HG02981 (cell line): ENCODE measurements at regions not wholly inside any gene's neighbourhood (a gene's known extent, or its start where the extent isn't known, plus 50 kb on each side); places are given as distances from the start of the nearest gene placed in this dataset.

Source experiments
- ATAC-seq: cut with Tn5 transposase; IDR thresholded peaks from one replicate; pipeline ENCODE4 v1.9.1; 2021; ENCODE audit warnings: mild to moderate bottlenecking, moderate library complexity; ENCODE audit not compliant: unreplicated experiment

DNA sequence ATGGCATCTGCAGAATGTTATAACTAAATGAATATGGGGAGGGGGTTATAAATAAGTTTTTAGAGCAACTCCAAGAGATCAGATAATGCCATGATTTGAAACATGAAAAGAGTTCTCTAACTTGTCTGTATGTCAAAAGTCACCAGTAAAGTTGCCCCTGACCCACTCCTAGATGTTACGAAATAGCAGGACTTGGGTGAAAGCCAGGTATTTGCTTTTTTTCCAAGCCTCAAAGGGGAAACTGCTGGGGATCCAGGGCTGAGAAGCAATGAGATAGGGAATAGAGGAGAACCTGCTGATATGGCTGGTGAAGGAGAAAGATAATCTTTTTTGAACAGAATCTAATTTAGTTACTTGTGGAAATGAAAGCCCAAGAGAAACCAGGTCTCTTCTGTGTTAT, 191.5 kb upstream of the CDH20 start:
- ATAC-seq: no peak

DNA sequence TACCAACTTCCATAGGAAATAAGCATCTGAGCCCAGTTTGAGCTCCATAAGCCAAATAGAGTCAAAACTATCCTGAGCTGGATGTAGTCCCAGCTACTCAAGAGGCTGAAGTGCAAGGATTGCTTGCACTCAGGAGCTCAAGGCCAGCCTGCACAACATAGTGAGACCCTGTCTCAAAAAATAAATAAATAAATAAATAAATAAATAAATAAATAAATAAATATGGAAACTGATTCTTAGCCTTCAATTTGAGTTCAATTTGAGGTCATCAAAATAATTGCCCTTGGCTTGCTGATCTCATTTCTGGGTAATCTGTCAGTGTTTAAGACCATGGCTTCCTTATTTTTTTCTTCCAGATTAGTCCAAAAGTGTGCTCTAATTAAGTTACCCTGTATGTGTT, 184.9 kb upstream of the CDH20 start:
- ATAC-seq: no peak

DNA sequence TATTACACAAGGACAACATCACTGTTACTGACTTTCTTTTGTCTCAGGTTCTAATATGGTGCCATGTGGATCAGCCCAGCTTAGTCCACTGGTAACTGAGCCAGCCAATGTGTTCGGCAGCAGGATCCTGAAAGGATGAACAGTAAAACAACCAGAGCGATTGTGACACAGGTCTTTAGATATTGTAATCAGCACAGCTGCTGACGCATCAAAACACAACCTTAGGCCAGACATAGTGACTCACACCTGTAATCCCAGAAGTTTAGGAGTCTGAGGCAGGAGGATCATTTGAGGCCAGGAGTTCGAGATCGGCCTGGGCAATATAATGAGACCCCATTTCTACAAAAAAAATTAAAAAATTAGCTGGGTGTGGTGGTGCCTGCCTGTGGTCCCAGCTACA, 183.4 kb upstream of the CDH20 start:
- ATAC-seq: no peak

DNA sequence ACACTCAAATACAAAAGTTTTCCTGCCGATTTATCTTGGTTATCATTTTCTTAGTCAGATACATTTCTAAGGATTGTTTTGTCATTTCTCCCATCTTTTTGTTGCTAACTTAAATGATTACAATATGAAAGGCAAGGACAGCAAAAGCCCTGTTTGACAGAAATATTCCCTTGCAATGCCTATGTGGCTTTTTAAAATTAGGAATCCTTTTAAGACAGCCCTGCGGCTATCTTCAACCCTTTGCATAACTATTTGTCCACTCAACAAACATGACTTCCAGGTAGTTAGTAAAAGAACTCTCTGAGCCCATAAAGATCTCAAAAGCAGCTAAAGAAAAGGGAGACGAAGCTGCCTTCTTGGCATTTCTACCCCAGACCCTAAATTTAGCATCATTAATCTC, 179.7 kb upstream of the CDH20 start:
- no peak for ATAC-seq

DNA sequence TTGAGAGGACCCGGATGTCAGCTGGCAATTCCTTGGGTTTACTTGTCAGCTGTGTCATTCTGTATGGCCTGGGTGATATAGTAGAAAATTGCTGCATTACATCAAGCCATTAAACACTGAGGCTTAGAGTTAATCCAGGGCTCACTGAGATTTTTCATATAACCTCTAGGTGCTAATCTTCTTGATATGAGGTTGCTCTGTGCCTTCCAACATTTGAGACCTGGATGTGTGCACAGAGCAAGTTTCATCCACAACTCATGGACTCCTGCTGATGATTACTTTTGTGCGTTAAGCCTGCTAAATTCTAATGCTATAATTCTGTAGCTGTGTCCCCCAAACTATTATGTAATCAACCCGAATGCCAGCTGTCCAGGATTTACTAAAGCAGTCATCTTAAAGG, 178.4 kb upstream of the CDH20 start:
- no peak for ATAC-seq

DNA sequence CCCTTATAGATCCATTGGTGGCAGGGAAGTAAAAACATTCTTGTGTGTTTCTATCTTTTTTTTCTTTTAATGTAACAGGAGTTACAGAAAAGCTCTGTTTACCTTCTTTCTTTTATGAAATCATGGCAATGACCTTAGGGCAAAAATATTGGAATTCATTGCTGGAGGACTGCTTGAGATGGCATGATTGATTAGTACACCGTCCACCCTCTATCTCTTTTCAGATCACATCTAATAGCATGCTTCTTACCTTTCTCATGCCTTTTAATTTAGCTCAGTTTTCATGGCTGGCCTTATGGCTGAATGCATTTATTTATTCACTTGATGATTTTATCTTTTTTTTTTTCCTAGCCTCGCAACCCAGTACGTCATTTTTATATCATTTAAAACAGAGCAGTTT, 177.6 kb upstream of the CDH20 start:
- ATAC-seq: no peak

DNA sequence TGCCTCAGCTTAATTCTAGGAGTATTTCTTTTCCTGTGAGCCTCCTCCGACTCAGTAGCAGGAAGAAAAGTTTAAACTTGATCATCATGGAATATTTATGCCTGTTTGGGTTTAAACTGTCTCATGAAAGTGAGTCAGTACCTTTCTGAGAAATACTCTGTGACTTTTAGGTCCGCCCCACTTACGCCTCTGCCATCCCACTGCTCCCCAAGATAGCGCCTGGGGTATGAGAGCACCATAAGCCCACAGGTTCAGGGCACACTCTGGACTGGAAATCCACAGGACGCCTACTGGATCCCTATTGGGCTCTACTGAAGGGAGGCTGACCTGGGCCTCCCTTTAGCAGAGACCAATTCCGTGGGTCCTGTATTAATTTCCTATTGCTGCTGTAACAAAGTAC, 175.8 kb upstream of the CDH20 start:
- no peak for ATAC-seq

DNA sequence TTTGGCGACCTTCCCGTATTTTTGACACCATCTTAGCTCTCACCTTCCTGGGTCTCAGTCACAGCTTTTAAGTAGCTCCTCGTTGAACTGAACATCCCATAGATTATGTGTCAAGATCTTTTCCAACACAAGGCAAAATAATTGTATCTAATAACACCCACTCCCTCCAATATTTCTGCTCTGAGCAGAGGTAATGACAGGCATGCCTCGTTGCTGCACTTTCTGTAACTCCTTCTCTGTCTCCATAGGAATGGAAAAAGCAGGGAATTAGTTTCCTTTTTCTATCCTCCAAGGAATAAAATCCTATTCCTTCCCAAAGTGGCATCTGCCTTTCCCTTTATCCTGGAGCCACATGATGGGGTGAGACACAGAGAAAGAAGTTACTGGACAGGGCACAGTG, 174.0 kb upstream of the CDH20 start:
- no peak for ATAC-seq

DNA sequence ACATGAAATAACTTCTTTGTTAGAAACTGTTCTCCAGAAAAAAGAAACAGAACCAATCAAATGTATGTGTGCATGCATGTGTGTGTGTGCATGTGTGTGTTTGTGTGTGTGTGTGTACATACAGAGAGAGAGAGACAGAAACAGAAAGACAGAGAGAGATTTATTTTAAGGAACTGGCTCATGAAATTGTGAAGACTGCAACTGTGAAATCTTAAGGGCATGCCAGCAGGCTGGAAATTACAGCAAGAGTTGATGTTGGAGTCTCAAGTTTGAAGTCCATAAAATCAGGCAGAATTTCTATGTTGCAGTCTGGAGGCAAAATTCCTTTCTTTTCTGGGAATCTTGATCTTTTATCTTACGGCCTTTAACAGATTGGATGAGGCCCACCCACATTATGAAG, 168.9 kb upstream of the CDH20 start:
- ATAC-seq: no peak

DNA sequence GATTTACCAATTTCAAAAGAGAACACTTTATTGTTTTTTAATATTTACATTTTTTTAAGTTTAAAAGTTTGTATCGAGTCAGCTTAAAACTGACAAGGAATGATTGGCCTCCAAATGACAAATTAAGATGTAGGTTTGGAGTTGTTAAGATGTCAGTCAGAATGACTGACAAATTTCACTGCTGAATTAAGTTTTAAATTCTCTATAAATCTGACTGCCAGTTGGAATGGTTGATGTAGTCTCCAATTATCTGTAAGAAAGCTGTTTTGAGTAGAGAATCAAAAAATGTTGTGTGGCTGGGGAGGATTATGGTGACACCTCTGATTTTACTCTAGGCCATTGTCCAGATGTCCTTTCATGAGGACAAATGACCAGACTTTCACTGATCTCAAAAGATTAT, 165.3 kb upstream of the CDH20 start:
- no peak for ATAC-seq

DNA sequence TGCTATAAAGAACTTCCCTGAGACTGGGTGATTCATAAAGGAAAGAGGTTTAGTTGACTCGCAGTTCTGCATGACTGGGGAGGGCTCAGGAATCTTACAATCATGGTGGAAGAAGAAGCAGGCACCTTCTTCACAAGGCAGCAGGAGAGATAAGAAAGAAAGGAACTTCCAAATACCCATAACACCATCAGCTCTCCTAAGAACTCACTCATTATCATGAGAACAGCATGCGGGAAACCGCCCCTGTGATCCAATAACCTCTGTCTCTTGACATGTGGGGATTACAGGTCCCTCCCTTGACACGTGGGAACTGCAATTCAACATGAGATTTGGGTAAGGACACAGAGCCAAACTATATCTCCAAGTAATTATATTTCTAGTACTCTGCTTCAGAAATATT, 163.8 kb upstream of the CDH20 start:
- no peak for ATAC-seq

DNA sequence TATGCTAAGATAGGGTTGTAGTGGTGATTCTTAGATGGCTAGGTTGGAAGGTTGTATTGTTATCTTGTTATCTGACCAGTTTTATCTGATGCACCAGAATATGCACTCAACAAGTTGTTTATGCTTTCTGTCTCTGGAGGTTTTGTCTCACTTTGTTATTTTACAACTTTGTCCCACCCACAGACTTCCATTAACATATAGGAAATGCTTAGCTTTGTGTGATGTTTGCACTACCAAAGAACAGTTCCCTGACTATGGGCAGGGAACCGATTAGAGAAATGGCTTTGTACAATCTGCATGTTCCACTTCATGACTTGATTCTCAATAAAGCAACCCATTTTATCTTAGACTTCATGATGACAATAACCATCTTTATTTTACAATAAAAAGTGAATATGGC, 160.6 kb upstream of the CDH20 start:
- no peak for ATAC-seq

DNA sequence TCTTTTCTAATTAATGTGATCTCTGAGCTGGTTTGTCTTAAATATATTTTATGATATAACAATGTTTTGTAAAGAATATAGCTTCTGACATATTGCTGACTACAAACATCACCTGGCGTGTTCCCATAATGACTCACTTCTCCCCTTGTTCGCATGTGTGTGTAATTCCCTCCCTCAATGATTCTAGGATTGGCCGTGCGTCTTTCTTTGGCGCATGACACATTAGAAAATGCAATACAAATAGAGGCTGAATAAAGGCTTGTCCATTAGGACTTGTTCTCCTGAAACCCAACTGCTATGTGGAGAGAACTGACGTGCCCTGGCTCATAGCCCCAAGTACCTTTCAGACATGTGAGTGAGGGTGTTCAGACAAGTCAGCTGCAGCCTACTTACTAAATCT, 159.7 kb upstream of the CDH20 start:
- ATAC-seq: no peak

DNA sequence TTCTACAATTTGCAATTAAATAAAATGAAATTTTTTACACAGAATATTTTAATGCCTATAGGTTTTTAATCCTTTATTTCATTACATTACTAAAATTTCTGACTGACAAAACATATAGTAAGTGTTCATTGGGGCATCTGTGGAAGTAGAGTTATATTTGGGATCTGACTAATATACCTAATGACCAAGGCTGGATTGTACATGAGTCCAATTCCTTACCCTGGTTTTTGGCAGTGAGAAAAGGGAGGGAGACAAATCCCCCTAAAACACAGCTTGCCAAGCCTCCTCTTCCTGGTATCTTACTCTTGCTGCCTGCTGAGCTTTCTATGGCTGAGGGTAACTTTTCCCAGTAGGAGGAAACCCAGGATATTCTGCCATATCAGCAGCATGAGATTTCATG, 149.4 kb upstream of the CDH20 start:
- no peak for ATAC-seq

DNA sequence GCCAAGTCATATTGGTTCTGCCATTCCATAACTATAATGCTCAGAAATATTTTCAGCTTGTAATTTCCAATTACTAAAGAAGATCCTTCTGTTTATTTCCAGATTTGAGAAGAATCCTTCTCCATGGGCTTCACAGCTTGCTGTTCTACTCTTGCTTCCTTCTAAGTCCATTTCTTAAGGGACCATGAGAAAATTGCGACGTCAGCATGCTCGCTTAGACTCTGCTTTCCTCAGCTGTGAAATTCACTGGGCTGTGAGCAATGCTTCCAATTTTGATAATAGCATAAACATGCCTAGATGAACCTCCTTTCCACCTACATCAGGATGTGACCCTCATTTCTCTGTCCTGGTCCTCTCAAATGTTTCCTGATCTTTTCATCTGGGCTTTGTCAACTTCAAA, 145.3 kb upstream of the CDH20 start:
- no peak for ATAC-seq

DNA sequence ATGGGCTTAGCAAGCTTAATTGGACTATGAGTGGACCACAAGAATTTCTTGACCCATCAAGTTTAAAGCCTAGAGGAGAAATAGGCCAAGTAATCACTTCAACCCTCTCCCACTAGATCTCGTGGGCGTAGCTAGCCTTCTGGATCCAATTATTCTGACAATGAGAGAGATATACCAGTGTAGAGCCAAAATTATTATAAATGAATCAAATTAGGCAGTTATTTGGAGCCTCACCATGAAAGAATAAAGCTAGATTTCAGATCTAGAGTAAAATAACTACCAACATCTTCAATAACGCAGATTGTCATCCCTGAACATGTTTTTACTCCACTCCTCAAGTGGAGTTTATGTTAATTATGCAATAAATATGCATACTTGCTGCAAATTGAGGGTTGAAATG, 143.9 kb upstream of the CDH20 start:
- ATAC-seq: no peak

DNA sequence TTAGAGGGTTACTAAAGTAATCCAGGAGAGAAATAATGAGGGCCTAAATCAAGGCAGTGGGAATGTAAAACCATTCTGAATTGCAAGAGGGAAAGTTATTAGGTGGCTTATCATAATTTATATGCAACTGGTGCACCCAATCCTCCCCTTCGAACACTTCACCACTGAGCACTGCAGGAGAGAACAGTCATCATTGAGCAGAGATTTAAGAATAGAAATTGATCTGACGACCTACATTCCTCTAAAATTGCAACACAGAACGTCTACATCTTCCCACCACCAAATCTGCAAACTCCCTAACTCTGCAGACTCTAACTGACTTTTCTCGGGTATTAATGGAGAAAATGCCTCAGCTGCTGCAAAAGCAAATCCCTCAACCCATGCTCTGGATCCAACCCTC, 138.5 kb upstream of the CDH20 start:
- no peak for ATAC-seq

DNA sequence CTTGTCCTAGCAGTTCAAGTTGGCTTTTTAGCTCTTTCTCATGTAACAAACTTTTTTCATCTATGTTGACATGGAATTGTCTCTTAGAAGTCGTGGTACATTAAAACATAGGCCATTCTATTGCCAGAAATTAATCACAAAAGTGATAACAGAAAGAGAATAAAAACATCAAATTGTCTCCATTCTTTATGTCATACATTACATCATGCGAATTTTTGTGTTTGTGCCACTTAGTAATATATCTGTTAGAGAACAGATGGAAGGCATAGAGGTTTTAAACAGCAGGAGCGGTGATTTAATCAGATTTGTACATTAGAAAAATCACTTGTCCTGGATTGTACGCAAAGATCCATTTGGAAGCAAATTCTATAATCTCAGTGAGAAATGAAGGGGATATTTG, 136.5 kb upstream of the CDH20 start:
- no peak for ATAC-seq

DNA sequence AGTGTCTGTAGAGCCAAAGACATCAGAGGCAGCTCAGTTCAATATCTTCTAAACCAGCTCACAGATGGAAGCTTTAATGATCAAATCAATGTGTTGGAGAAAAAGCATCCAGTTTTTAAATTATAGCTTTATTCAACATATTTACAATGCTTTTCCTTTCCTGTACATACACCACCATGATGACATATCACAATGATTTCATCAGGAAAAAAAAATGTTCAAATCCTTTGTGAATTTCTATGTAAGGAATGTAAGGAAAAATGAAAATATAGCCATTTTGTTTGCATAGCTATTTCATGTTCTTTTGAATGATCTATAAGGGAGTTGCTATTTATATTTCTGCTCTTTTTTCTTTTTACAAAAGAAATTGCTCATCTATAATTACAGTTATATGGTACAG, 134.7 kb upstream of the CDH20 start:
- no peak for ATAC-seq

DNA sequence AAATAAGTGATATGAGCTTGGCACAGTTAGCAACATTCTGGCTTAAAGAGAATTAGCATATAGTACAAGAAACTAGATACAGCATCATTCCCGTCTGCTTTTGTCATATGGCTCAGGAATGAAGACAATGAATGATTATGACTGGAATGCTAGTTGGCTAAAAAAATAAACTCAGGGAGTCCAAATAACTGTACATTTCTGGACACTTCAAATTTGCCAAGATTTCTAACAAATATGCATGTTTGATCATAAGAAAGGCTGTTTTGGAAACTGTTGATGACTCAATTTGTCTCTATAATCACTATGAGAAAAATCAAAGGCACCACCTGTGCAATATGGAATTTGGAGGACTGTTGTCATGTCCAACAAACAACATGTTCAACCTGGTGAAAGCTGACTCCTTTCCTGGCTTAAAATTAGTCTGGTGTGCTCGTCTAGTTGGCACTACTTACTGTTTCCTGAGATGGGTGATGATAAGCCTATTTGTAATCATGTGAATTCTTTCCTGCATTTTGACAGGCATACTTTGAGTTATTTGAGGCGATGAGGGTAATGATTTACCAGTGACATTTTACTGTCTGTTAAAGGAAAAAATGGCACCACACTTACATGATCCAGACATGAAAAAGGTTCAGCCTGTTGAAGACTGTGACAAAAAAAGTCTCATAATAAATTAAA, 133.9 kb upstream of the CDH20 start:
- ATAC-seq: no peak

DNA sequence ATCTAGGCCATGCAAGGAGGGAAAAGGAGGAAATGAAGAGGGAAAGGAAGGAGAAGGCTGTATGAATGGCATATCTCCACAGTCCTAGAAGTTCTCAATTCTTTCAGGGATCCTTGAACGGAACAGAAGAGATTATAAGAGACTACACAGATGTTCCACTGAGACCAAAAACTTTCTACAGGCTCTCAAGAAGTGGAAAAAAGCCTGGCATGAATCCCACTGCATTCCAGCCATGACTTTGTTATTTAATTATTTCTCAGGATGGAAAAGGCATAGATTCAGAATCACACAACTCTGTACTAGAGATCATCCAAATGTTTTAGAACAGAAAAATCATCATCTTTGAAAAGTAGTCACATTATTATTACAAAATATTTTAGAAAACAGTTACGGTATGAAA, 131.7 kb upstream of the CDH20 start:
- ATAC-seq: no peak

DNA sequence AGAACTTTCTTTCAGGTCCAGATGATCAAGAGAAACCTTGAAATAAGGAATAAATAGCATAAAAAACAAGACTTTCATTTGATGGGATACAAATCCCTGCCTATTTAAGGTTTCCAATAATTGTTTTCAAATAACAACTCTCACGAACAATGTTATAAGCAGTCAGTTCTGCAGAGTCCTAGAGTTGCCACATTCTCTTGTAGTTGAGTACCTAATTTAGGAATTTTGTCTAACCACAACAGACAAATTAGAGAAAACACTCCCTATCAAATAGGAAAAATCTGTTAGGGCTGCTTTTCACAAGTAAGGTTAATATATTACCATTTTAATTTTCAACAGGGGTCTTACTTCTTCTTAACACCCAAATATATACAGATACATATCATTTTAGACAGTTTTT, 130.1 kb upstream of the CDH20 start:
- ATAC-seq: no peak

DNA sequence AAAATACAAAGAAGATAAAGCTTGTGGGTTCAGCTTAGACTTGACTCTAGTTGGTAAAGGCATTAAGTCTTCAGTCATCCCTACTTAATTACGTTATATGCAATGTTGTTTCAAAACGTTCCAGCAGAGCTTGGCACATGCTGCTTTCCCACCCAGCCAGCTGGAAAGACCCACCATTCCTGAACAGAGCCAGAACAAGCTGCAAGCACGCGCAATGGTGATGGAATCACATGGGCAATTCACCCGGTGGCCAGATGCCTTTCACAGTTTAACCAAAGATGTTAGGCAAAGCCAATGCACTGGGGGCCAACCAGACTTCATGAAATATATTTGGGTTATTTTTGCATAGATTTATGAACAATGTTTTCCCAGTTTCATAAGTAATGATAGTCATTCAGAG, 123.4 kb upstream of the CDH20 start:
- no peak for ATAC-seq

DNA sequence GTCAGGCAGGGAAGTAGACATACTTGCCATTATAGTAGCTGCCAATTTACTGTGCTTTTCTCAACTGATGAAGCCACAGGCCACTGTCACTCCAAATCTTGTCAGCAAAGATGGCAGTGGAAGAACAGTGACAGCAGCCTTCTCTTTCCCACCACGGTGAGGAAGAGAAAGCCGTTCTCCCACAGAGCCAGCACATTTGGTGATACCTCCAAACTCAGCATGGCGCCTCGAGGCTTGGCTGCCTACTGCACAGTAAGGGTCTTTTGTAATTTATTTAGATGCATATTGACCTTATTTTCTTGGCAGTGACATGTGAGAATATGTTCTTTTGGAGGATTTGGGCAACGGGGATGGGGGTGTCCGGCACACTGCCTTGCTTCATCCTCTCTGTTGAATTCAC, 117.2 kb upstream of the CDH20 start:
- ATAC-seq: no peak
